HG03469 (cell line): ENCODE measurements at regions not wholly inside any gene's neighbourhood (a gene's known extent, or its start where the extent isn't known, plus 50 kb on each side); places are given as distances from the start of the nearest gene placed in this dataset.

Experiments
- ATAC-seq: cut with Tn5 transposase; IDR thresholded peaks from one replicate; pipeline ENCODE4 v1.9.1; 2021; ENCODE audit warnings: mild to moderate bottlenecking, moderate library complexity, moderate number of reproducible peaks; ENCODE audit not compliant: unreplicated experiment

GRCh38 chr10:33820531-33820930 lies 486.1 kb upstream of the NRP1 start:
- no peak for ATAC-seq

- no peak for ATAC-seq
Observed at GRCh38 chr10:33819206-33819605, 484.7 kb upstream of the NRP1 start.

- ATAC-seq: no peak
Observed at GRCh38 chr10:33818343-33818742, 483.9 kb upstream of the NRP1 start.

GRCh38 chr10:33817605-33818004 lies 483.1 kb upstream of the NRP1 start:
- no peak for ATAC-seq

- ATAC-seq: no peak
Observed at GRCh38 chr10:33815776-33816175, 481.3 kb upstream of the NRP1 start.

- ATAC-seq: no peak
Observed at GRCh38 chr10:33813871-33814270, 479.4 kb upstream of the NRP1 start.

GRCh38 chr10:33813415-33813814 lies 478.9 kb upstream of the NRP1 start:
- no peak for ATAC-seq

GRCh38 chr10:33812586-33812985 lies 478.1 kb upstream of the NRP1 start:
- no peak for ATAC-seq

GRCh38 chr10:33810986-33811385 lies 476.5 kb upstream of the NRP1 start:
- no peak for ATAC-seq

GRCh38 chr10:33809732-33810131 lies 475.3 kb upstream of the NRP1 start:
- ATAC-seq: no peak

- no peak for ATAC-seq
Observed at GRCh38 chr10:33808475-33808874, 474.0 kb upstream of the NRP1 start.

- no peak for ATAC-seq
Observed at GRCh38 chr10:33807531-33808359, 473.3 kb upstream of the NRP1 start.

- no peak for ATAC-seq
Observed at GRCh38 chr10:33805831-33806230, 471.4 kb upstream of the NRP1 start.

- no peak for ATAC-seq
Observed at GRCh38 chr10:33804584-33804983, 470.1 kb upstream of the NRP1 start.

- no peak for ATAC-seq
Observed at GRCh38 chr10:33803248-33803647, 468.8 kb upstream of the NRP1 start.

GRCh38 chr10:33802566-33802965 lies 468.1 kb upstream of the NRP1 start:
- no peak for ATAC-seq

- ATAC-seq: no peak
Observed at GRCh38 chr10:33801705-33802104, 467.2 kb upstream of the NRP1 start.

GRCh38 chr10:33800986-33801385 lies 466.5 kb upstream of the NRP1 start:
- ATAC-seq: no peak

- ATAC-seq: no peak
Observed at GRCh38 chr10:33800545-33800944, 466.1 kb upstream of the NRP1 start.

- ATAC-seq: no peak
Observed at GRCh38 chr10:33799944-33800323, 465.5 kb upstream of the NRP1 start.

GRCh38 chr10:33799281-33799943 lies 464.9 kb upstream of the NRP1 start:
- ATAC-seq: no peak

- no peak for ATAC-seq
Observed at GRCh38 chr10:33798754-33799153, 464.3 kb upstream of the NRP1 start.
